ENCODE measurements at regions not wholly inside any gene's neighbourhood (a gene's known extent, or its start where the extent isn't known, plus 50 kb on each side); places are given as distances from the start of the nearest gene placed in this dataset.

GRCh38 chr3:177642042-177642803, 444.9 kb upstream of the TBL1XR1 start:
- TF ChIP-seq EZH2 (IDR thresholded peaks at IDR 0.05) (no peak), POLR2AphosphoS5 (IDR thresholded peaks at IDR 0.05; ENCODE audit: borderline replicate concordance, low read depth, low read length) (no peak)

Measured in SK-N-MC (cell line).